Right ventricle myocardium superior (tissue), 1 donor: ENCODE measurements at regions not wholly inside any gene's neighbourhood (a gene's known extent, or its start where the extent isn't known, plus 50 kb on each side); places are given as distances from the start of the nearest gene placed in this dataset.
A peak's percentile ranks its signal among the peaks of the same experiment; 100 is the strongest.

ENCODE experiments used
- ATAC-seq: fragments of 200-7000 bp; cut with Tn5 transposase; one replicate; pipeline ENCODE4 v1.9.1; 2020; ENCODE audit warnings: mild to moderate bottlenecking; ENCODE audit not compliant: poor library complexity
- DNase-seq: peaks from one replicate; pipeline ENCODE4 v3.0.0-alpha.2; 2020
- intact Hi-C: fragments of 100-400 bp; cut with DNase I; formaldehyde crosslinking; loops from one replicate; pipeline ENCODE4 v1.11.2; 2022
- donor health status: DM: no; HTN: yes; CAD: no; lungs with severe emphysema.

DNA sequence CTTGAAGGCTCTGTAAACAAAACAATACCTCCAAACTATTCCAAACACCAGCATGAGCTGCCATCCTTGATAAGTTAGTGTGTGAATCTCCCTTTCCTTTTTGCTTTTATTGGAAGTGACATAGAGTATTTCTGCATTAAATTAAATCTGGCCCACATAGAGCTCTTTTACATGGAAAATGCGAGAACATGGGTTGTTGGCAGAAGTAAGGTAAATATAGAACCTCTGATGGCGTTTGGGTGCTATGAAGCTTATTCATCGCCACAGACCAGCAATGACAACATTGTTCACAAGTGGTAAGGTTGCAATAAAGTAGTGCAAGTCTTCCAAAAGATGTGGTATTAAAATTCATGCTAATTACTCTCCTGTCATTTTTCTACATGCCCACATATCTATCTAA, 445.8 kb upstream of the JAG1 start:
- ATAC-seq: no peak
- intact Hi-C loops: no loop called here
- DNase-seq: no peak

GRCh38 chr20:11120431-11120830, 446.6 kb upstream of the JAG1 start:
- no peak for ATAC-seq
- no peak for DNase-seq
- intact Hi-C loops: no loop called here

DNA sequence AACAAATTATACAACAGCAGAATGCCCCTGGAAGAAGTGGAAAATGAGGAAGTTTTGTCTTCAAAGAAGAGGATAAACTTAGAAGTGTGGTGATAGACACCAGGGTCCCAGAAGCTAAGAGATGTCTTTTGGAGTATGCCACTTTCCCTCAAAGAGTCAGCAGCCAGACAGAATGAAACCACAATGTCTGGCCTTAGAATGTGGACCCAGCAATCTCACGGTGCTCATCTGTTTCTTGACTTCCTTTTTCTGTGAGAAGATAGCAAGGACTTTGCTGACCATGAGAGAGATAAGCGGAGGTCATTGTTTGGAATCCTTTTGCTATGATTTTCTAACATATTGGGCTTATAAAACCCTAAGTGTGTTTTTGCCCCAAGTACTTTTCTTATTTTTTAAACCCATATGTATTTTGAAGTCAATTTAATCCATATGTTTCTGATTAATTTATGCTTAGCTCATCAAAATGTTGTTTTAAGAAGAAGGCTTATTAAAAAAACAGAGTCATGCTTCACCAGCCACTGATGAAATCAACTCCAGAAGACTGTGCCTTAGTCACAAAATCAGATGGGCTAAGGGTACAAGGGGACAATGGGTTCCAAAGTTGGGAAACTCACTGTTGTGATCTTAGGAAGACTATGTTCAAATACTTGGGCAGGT, 451.2 kb upstream of the JAG1 start:
- ATAC-seq (no peak), DNase-seq (no peak)
- intact Hi-C loops: no loop called here

- intact Hi-C loops: no loop called here
- ATAC-seq (peak; percentile 93), DNase-seq (no peak)
Measured at GRCh38 chr20:11128220-11128718, 454.5 kb upstream of the JAG1 start.

DNA sequence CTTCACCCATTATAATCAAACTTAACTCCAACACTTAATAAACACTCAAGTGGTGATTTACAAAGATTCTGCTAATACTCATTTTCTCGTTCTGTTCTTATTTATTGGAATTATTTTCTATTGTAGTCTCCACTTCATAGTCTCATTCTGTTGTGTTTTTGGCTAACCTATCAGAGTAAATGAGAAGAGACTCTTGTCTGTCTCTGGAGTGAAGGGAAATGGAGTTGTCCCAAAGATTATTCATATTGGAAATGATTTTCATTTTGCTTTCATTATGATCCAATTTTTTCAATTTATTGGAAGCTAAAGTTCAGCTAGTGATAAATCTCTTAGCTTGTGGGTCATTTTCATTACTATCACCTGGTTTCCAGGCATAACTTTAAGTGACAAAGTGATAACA, 454.9 kb upstream of the JAG1 start:
- intact Hi-C loops: no loop called here
- DNase-seq: no peak
- ATAC-seq: no peak

DNA sequence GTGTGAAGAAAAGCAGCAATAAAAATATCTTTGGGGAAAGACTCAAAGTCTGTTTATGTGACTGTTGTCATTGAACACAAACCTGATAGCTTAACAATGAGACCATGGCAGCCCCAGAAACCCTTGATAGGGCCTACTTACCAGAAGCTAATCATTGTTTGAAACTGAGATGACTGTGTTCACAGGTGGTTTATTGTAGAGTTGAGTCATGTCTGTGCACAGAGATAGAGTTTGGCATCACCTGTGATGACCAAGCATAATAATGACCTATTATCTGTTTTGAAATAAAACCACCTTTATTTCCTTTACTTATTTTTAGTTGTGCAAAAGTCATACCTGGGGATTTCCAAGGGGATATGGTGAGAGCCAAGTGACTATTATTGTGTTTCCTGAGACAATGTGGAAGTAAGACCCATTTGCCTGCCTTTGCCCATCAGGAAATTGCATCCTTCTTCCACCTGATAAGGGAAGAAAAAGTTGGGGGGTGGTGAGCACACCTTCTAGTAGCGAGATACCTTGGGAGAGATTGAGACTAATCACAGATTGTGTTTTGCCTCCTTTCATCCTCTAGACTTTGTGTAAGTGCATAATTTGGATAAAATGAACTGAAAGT, 456.9 kb upstream of the JAG1 start:
- intact Hi-C loops: no loop called here
- ATAC-seq: no peak

GRCh38 chr20:11132819-11133415, 459.1 kb upstream of the JAG1 start:
- intact Hi-C loops: no loop called here
- ATAC-seq (no peak), DNase-seq (no peak)

More for the DNA sequence above, 456.9 kb upstream of the JAG1 start:
- no peak for DNase-seq

- no peak for ATAC-seq
- intact Hi-C loops: no loop called here
- no peak for DNase-seq
Measured at GRCh38 chr20:11136691-11137090, 462.9 kb upstream of the JAG1 start.

- ATAC-seq (no peak), DNase-seq (no peak)
- intact Hi-C loops: no loop called here
Measured at GRCh38 chr20:11137688-11138087, 463.9 kb upstream of the JAG1 start.

- DNase-seq: no peak
- intact Hi-C loops: no loop called here
- ATAC-seq: peak; percentile 39
Measured at GRCh38 chr20:11140359-11140758, 466.6 kb upstream of the JAG1 start.

GRCh38 chr20:11143481-11143880, 469.7 kb upstream of the JAG1 start:
- ATAC-seq: no peak
- intact Hi-C loops: no loop called here
- no peak for DNase-seq

GRCh38 chr20:11144114-11144950, 470.5 kb upstream of the JAG1 start:
- intact Hi-C loops: no loop called here
- ATAC-seq: no peak

GRCh38 chr20:11145616-11146015, 471.8 kb upstream of the JAG1 start:
- intact Hi-C loops: no loop called here
- ATAC-seq (no peak), DNase-seq (no peak)

More at GRCh38 chr20:11144114-11144950, 470.5 kb upstream of the JAG1 start:
- no peak for DNase-seq

- ATAC-seq (no peak), DNase-seq (no peak)
- intact Hi-C loops: no loop called here
Measured at GRCh38 chr20:11153819-11154218, 480.0 kb upstream of the JAG1 start.

DNA sequence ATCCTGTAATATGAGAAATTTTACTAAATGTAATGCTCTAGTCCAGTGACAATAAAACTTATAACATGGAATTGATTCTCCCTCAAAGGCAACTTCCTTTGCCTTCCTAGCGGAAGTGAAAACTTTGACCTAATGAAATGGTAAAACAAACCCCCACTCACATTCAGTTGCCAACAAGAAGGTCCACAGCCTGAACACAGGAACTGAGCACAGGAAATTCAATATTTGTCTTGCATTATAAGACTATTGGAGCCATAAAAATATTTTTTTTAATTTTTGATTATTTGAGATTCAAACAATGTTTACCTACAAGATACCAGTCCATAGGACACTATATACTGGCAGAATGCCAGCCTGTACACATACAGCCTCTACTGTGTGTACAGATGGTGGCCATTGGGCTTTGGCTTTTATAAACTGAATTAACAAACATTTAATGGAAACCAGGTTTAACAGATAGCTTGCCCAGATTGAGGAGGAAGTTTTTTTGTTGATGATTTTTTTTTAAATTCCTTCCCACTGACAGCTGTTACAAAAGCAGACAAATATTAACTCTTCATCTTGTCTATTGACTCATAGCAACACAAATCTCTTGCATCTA, 481.5 kb upstream of the JAG1 start:
- DNase-seq: no peak
- intact Hi-C loops: no loop called here
- no peak for ATAC-seq

GRCh38 chr20:11156922-11157321, 483.1 kb upstream of the JAG1 start:
- intact Hi-C loops: no loop called here
- ATAC-seq (no peak), DNase-seq (no peak)

DNA sequence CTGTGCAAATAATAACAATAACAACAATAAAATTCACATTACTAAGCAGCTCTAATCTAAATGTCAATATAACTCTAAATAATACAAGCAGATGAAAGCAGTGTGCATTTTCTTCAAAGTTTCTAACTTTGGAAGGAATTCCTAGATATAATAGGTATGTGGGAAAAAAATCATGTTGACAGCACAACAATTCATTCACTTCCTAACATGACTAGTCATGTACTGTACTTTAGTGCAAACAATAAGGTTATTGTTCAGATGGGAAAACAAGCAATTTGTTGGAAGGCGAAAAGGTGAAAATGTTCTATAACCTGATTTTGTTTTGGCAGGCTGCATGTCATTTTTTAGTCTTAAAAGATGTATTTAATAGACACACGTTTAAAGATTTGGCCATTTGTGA, 484.3 kb upstream of the JAG1 start:
- intact Hi-C loops: no loop called here
- no peak for DNase-seq
- no peak for ATAC-seq

GRCh38 chr20:11158589-11158988, 484.8 kb upstream of the JAG1 start:
- intact Hi-C loops: no loop called here
- ATAC-seq (no peak), DNase-seq (no peak)

GRCh38 chr20:11159728-11160127, 485.9 kb upstream of the JAG1 start:
- DNase-seq (no peak), ATAC-seq (peak; percentile 69)
- intact Hi-C loops: no loop called here
